HepG2 (cell line): ENCODE measurements at regions not wholly inside any gene's neighbourhood (a gene's known extent, or its start where the extent isn't known, plus 50 kb on each side); places are given as distances from the start of the nearest gene placed in this dataset.
"Not testable (repeated sequence)": the region's sequence is repeated elsewhere in the genome, so short reads cannot be mapped to it uniquely, and the experiment has no call there.

ENCODE experiments used
- AFF4 ChIP-seq: sonication (generic); formaldehyde crosslinking; IDR thresholded peaks from 2 replicates; pipeline ENCODE4 v1.4.0; 2020; ENCODE audit warnings: missing genetic modification reagents
- HNRNPLL ChIP-seq: fragments of 200-400 bp; formaldehyde crosslinking; IDR thresholded peaks from 2 replicates; pipeline ENCODE4 v1.6.1; 2017; ENCODE audit warnings: mild to moderate bottlenecking, low read depth, low read length; ENCODE audit not compliant: poor library complexity, severe bottlenecking
- SIN3B ChIP-seq: fragments of 150-350 bp; IDR thresholded peaks from 2 replicates; pipeline ENCODE4 v1.6.1; 2014; ENCODE audit warnings: low read length
- SP2 ChIP-seq: sonication (generic); formaldehyde crosslinking; IDR thresholded peaks from 2 replicates; pipeline ENCODE4 v1.5.1; 2020; ENCODE audit warnings: mild to moderate bottlenecking, missing genetic modification reagents
- ZNF431 ChIP-seq: sonication (generic); formaldehyde crosslinking; IDR thresholded peaks from 2 replicates; pipeline ENCODE4 v1.9.0; 2022; ENCODE audit warnings: missing genetic modification reagents, low read depth, mild to moderate bottlenecking, borderline replicate concordance
- ZNF503 ChIP-seq: sonication (generic); formaldehyde crosslinking; IDR thresholded peaks from 2 replicates; pipeline ENCODE4 v1.4.0; 2020; ENCODE audit warnings: missing genetic modification reagents

- not testable (repeated sequence) for TF ChIP-seq AFF4; SIN3B; ZNF431; SP2 (CRISPR knock-in tag); ZNF503; HNRNPLL
Observed at GRCh38 chr2:190146109-190146508, 83.6 kb upstream of the MSTN start.
